Spleen (tissue), 11 donors: ENCODE measurements at regions not wholly inside any gene's neighbourhood (a gene's known extent, or its start where the extent isn't known, plus 50 kb on each side); places are given as distances from the start of the nearest gene placed in this dataset.

Experiments used
- DNase-seq: peaks from one replicate; pipeline ENCODE4 v3.0.0-alpha.2; 2020
- H3K27ac ChIP-seq, 8 donors: fragments of 200-600 bp; sonication (generic) in 7 of 8; 1 replicate in 4 of 8; 2 replicates in 4 of 8; pipeline versions ENCODE4 v1.5.0 to v1.8.0; 2016 to 2021; ENCODE audit warnings: inconsistent platforms in 4 of 8, mild to moderate bottlenecking in 4 of 8, moderate library complexity in 1 of 8
- H3K27me3 ChIP-seq, 7 donors: fragments of 200-600 bp; sonication (generic) in 6 of 7; replicated peaks in 1 of 7; 1 replicate in 4 of 7; 2 replicates in 3 of 7; pipeline versions ENCODE4 v1.5.0 to v1.8.0; 2016 to 2021; ENCODE audit warnings: inconsistent platforms in 3 of 7, mild to moderate bottlenecking in 1 of 7
- H3K36me3 ChIP-seq, 6 donors: fragments of 200-600 bp; sonication (generic) in 5 of 6; 1 replicate in 4 of 6; 2 replicates in 2 of 6; pipeline versions ENCODE4 v1.5.0 to v1.8.0; 2016 to 2021; ENCODE audit warnings: inconsistent platforms in 2 of 6
- H3K4me1 ChIP-seq, 6 donors: fragments of 200-600 bp; sonication (generic) in 5 of 6; 1 replicate in 3 of 6; 2 replicates in 3 of 6; pipeline versions ENCODE4 v1.5.0 to v1.8.0; 2016 to 2021; ENCODE audit warnings: inconsistent platforms in 3 of 6
- H3K4me3 ChIP-seq, 8 donors: fragments of 200-600 bp; sonication (generic) in 7 of 8; 1 replicate in 4 of 8; 2 replicates in 4 of 8; pipeline versions ENCODE4 v1.5.0 to v1.8.0; 2016 to 2021; ENCODE audit warnings: inconsistent platforms in 4 of 8, mild to moderate bottlenecking in 4 of 8, moderate library complexity in 2 of 8
- H3K9me3 ChIP-seq, 8 donors: fragments of 200-600 bp; sonication (generic) in 7 of 8; 1 replicate in 4 of 8; 2 replicates in 4 of 8; pipeline versions ENCODE4 v1.5.0 to v1.8.0; 2016 to 2021; ENCODE audit warnings: inconsistent platforms in 4 of 8
- CTCF ChIP-seq, 11 experiments: fragments of 200-600 bp in 7 of 11; fragments of 450-650 bp in 4 of 11; sonication (generic) in 4 of 11; IDR thresholded peaks in 8 of 11; conservative IDR thresholded peaks in 3 of 11; 1 replicate in 7 of 11; 2 replicates in 4 of 11; pipeline versions ENCODE4 v1.4.0 to v1.8.0; 2016 to 2021; ENCODE audit warnings: antibody characterized with exemption in 11 of 11, inconsistent platforms in 4 of 11, mild to moderate bottlenecking in 1 of 11
- POLR2A ChIP-seq, 3 donors: fragments of 450-650 bp; IDR thresholded peaks; one replicate each; pipeline ENCODE4 v1.5.1; 2017; ENCODE audit warnings: antibody characterized with exemption in 3 of 3, mild to moderate bottlenecking in 1 of 3
- POLR2AphosphoS5 ChIP-seq, 3 donors: sonication (generic); formaldehyde crosslinking; IDR thresholded peaks; one replicate each; pipeline ENCODE4 v1.5.1; 2017; ENCODE audit warnings: antibody characterized with exemption in 3 of 3
- WGBS, 5 donors: extraction: QIAGEN DNeasy Blood & Tissue Kit in 3 of 5; methylation state at CpG; one replicate each; pipeline versions ENCODE4 v1.1.5 to v1.1.7; 2013 to 2018; 5-methylcytosine and 5-hydroxymethylcytosine counted together
- intact Hi-C: fragments of 100-400 bp; cut with DNase I; formaldehyde crosslinking; loops from one replicate; pipeline ENCODE4 v1.15.0; 2023; ENCODE audit warnings: low total_unique reads
- donor health status: healthy with polysubstance abuse.
- donor health status: DM: no; HTN: no; CAD: no; lungs with moderate emphysema.
- donor health status: DM: no; HTN: no; CAD: no.
- donor health status: Bipolar disorder and iron deficiency.
- donor health status: healthy.
- donor health status: DM: no; HTN: no; CAD: no.
- donor health status: DM: yes; HTN: yes; CAD: no.

- H3K4me3 ChIP-seq: no peak overlapping the region
- H3K27ac ChIP-seq: no peak overlapping the region
- intact Hi-C loops: no loop called here
- H3K27me3 ChIP-seq: peaks cover 0 to 90% (median 3%) of the 10 kb centered on the region in 7 donors
- peak; percentile 65 for DNase-seq
- WGBS, 5 donors: 79 to 89% (median 85%) methylated on average over 16 to 23 of the region's 23 CpGs
- H3K9me3 ChIP-seq: peaks cover 0 to 29% (median 23%) of the 10 kb centered on the region in 8 donors
- H3K4me1 ChIP-seq: no peaks in the 10 kb centered on the region
- H3K36me3 ChIP-seq: no peaks in the 10 kb centered on the region
- TF ChIP-seq POLR2AphosphoS5 (IDR thresholded peaks at IDR 0.05) (no peak), POLR2A (IDR thresholded peaks at IDR 0.05) (no peak), CTCF (IDR thresholded peaks at IDR 0.05 in 8 of 11, conservative IDR thresholded peaks at IDR 0.05 in 3 of 11) (no peak)
Observed at GRCh38 chr20:63082939-63083735, 76.4 kb upstream of the BHLHE23 start.

GRCh38 chr20:63082308-63082938 lies 75.7 kb upstream of the BHLHE23 start:
- no peak for TF ChIP-seq POLR2A (IDR thresholded peaks at IDR 0.05)
- TF ChIP-seq CTCF (IDR thresholded peaks at IDR 0.05 in 8 of 11, conservative IDR thresholded peaks at IDR 0.05 in 3 of 11): no peak
- TF ChIP-seq POLR2AphosphoS5 (IDR thresholded peaks at IDR 0.05): no peak
- H3K36me3 ChIP-seq: no peaks in the 10 kb centered on the region
- no peaks in the 10 kb centered on the region for H3K4me1 ChIP-seq
- no peak overlapping the region for H3K4me3 ChIP-seq
- 15 to 35% (median 23%) methylated on average over 9 to 15 of the region's 15 CpGs for WGBS, 5 donors
- no peak overlapping the region for H3K27ac ChIP-seq
- peak; percentile 61 for DNase-seq
- peaks cover 2 to 37% (median 30%) of the 10 kb centered on the region in 8 donors for H3K9me3 ChIP-seq
- intact Hi-C loops: no loop called here
- peaks cover 0 to 83% (median 0%) of the 10 kb centered on the region in 7 donors for H3K27me3 ChIP-seq

GRCh38 chr20:63081831-63082230 lies 75.1 kb upstream of the BHLHE23 start:
- 41 to 56% (median 43%) methylated on average over 10 of the region's 10 CpGs for WGBS, 5 donors
- TF ChIP-seq POLR2AphosphoS5 (IDR thresholded peaks at IDR 0.05): no peak
- TF ChIP-seq CTCF (IDR thresholded peaks at IDR 0.05 in 8 of 11, conservative IDR thresholded peaks at IDR 0.05 in 3 of 11): no peak
- TF ChIP-seq POLR2A (IDR thresholded peaks at IDR 0.05): no peak
- H3K27ac ChIP-seq: no peak overlapping the region
- H3K9me3 ChIP-seq: peaks cover 2 to 43% (median 36%) of the 10 kb centered on the region in 8 donors
- H3K27me3 ChIP-seq: peaks cover 0 to 77% (median 0%) of the 10 kb centered on the region in 7 donors
- intact Hi-C loops: no loop called here
- H3K36me3 ChIP-seq: no peaks in the 10 kb centered on the region
- no peak overlapping the region for H3K4me3 ChIP-seq
- no peaks in the 10 kb centered on the region for H3K4me1 ChIP-seq
- DNase-seq: no peak

GRCh38 chr20:63081351-63081750 lies 74.6 kb upstream of the BHLHE23 start:
- no peaks in the 10 kb centered on the region for H3K36me3 ChIP-seq
- H3K27ac ChIP-seq: no peak overlapping the region
- no peak overlapping the region for H3K4me3 ChIP-seq
- WGBS, 5 donors: 65 to 84% (median 67%) methylated on average over 5 of the region's 5 CpGs
- peaks cover 2 to 47% (median 40%) of the 10 kb centered on the region in 8 donors for H3K9me3 ChIP-seq
- intact Hi-C loops: no loop called here
- peak; percentile 40 for DNase-seq
- H3K4me1 ChIP-seq: no peaks in the 10 kb centered on the region
- no peak for TF ChIP-seq CTCF (IDR thresholded peaks at IDR 0.05 in 8 of 11, conservative IDR thresholded peaks at IDR 0.05 in 3 of 11)
- no peak for TF ChIP-seq POLR2AphosphoS5 (IDR thresholded peaks at IDR 0.05)
- TF ChIP-seq POLR2A (IDR thresholded peaks at IDR 0.05): no peak
- H3K27me3 ChIP-seq: peaks cover 0 to 76% (median 0%) of the 10 kb centered on the region in 7 donors
